ENCODE measurements at regions not wholly inside any gene's neighbourhood (a gene's known extent, or its start where the extent isn't known, plus 50 kb on each side); places are given as distances from the start of the nearest gene placed in this dataset.

GRCh38 chr12:93122569-93123091 is 193.5 kb upstream of the EEA1 start:
- TF ChIP-seq EZH2 (IDR thresholded peaks at IDR 0.05; ENCODE audit: low read length, missing control alignments) (no peak), CTCF (conservative IDR thresholded peaks at IDR 0.05 in 1 of 2, IDR thresholded peaks at IDR 0.05 in 1 of 2; ENCODE audit: low read depth in 1 of 2, low read length in 2 of 2) (no peak)
